ENCODE measurements at regions not wholly inside any gene's neighbourhood (a gene's known extent, or its start where the extent isn't known, plus 50 kb on each side); places are given as distances from the start of the nearest gene placed in this dataset.

DNA sequence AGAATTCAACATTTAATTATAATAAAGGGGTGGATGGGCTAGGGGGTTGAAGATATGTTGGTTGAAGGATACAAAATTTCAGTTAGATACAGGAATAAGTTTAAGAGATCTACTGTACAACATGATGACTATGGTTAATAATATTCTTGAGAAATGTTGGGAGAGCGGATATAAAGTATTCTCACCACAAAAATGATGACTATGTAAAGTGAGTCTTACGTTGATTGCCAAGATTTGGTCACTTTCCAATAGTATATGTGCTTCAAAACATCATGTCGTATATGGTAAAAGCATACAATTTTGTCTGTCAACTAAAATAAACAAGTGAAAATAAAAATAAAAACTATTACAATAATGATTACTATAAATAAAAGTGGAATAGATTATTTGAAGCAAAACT is 802.0 kb downstream of the C12orf50 start:
- TF ChIP-seq, protein P1, sequence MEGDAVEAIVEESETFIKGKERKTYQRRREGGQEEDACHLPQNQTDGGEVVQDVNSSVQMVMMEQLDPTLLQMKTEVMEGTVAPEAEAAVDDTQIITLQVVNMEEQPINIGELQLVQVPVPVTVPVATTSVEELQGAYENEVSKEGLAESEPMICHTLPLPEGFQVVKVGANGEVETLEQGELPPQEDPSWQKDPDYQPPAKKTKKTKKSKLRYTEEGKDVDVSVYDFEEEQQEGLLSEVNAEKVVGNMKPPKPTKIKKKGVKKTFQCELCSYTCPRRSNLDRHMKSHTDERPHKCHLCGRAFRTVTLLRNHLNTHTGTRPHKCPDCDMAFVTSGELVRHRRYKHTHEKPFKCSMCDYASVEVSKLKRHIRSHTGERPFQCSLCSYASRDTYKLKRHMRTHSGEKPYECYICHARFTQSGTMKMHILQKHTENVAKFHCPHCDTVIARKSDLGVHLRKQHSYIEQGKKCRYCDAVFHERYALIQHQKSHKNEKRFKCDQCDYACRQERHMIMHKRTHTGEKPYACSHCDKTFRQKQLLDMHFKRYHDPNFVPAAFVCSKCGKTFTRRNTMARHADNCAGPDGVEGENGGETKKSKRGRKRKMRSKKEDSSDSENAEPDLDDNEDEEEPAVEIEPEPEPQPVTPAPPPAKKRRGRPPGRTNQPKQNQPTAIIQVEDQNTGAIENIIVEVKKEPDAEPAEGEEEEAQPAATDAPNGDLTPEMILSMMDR (IDR thresholded peaks at IDR 0.05; ENCODE audit: insufficient read depth, low read depth, low read length) = no peak
- TF ChIP-seq EZH2 (IDR thresholded peaks at IDR 0.05; ENCODE audit: insufficient read depth, low read length) = no peak

Data from astrocyte (in vitro differentiated cells and primary cell).